22Rv1 (cell line): ENCODE measurements at regions not wholly inside any gene's neighbourhood (a gene's known extent, or its start where the extent isn't known, plus 50 kb on each side); places are given as distances from the start of the nearest gene placed in this dataset.

Experiments used
- CTCF ChIP-seq: fragments of 450-650 bp; IDR thresholded peaks from 2 replicates; pipeline ENCODE4 v1.5.1; 2017; ENCODE audit warnings: mild to moderate bottlenecking
- ZFX ChIP-seq: fragments of 450-650 bp; IDR thresholded peaks from 2 replicates; pipeline ENCODE4 v1.6.1; 2017; ENCODE audit warnings: antibody characterized with exemption, borderline replicate concordance

- TF ChIP-seq CTCF = peak; percentile 64
- TF ChIP-seq ZFX = no peak
Observed at GRCh38 chr11:29019960-29020683, 911.9 kb downstream of the METTL15 start.
